ENCODE measurements at regions not wholly inside any gene's neighbourhood (a gene's known extent, or its start where the extent isn't known, plus 50 kb on each side); places are given as distances from the start of the nearest gene placed in this dataset.

DNA sequence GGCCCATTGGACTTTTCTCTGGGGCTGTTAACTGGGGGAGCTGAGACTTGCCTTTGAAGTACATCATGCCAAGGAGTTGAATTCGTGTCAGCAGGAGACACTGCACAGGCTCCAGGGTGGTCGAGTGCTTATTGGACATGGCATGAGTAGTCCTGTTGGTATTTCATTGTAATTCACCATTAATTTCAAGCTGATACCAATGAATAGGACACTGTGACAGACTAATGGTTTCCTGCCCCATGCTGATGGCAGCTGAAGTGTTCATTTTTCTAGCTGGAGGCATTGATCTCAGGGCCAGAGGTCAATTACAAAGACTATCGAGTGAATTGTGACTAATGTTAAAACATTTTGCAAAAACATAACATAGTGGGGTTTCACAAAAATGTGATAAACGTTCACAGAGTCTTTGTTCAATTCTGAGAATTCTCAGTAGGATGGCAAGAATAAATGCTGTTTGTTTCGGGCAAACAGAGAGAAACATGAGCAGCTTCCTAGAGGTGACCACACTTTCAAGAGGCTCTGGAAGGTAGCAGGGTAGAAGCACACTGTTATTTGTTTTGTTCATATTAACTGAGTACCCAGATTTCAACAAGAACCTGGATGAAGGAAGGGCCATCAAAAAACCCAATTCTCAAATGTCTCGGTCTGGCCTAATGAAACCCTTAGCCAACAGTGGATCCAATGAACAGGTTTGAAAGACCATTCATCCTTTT is 90.6 kb upstream of the ARL4C start:
- TF ChIP-seq CTCF (IDR thresholded peaks at IDR 0.05) = no peak
- TF ChIP-seq POLR2A (IDR thresholded peaks at IDR 0.05) = no peak
